NCI-H1092 (cell line): ENCODE measurements at regions not wholly inside any gene's neighbourhood (a gene's known extent, or its start where the extent isn't known, plus 50 kb on each side); places are given as distances from the start of the nearest gene placed in this dataset.

ENCODE experiments used
- DNase-seq: peaks from one replicate; lab custom pipeline; 2025; lab: John Stamatoyannopoulos, UW

DNA sequence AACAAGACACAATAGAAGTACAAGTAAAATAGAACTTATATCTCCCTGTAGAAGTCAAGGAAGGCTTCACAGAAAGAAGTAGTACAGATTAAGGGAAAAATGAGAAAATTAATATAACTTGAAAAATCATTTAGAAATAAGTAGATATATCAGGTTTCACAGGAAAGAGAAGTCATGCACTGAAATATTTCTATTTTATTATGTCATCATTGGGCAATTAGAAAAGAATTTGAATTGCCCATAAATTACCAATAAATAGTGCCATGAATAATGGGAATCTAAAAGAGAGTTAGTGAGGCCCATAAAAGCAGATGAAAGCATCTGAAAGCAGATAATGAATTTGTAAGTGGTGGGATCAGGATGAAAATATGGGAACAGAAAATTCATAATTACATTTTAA lies 1597.8 kb downstream of the PLA2G4A start:
- DNase-seq: no peak

DNA sequence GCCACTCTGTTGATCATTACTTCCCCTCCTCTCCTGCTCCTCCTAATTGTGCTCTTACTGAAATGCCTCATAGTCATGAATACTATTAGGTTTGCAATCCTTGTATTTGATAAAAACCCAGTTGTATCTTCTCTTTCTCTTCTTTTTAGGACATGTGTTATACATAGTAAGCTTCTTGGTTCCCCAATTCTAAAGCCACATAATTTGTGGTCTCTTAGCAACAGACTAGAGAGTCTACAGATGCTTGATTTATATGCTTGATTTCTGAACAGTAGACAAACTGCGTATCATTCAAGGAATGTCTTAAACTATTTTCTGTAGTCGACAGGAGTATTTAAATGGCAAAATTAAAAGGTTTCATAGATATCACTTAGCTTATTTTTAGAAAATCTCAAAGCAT lies 1598.9 kb downstream of the PLA2G4A start:
- no peak for DNase-seq

DNA sequence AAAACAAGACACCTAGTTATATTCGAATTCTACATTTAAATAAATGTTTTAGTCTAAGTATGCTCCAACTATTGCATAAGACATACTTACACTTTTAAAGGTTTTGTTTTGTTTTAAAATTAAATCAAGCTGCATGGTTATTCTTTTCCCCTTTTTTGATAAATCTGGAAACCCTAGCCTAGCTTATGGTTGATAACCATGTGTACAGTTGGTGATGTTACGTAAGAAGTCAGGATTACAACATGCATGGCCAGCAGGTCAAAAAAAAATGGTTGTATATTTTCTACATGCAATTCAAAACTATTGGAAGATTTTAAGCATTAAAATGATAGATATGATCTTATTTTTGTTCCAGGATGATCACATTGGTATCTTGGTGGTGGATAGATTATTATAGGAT lies 1600.6 kb downstream of the PLA2G4A start:
- DNase-seq: no peak

DNA sequence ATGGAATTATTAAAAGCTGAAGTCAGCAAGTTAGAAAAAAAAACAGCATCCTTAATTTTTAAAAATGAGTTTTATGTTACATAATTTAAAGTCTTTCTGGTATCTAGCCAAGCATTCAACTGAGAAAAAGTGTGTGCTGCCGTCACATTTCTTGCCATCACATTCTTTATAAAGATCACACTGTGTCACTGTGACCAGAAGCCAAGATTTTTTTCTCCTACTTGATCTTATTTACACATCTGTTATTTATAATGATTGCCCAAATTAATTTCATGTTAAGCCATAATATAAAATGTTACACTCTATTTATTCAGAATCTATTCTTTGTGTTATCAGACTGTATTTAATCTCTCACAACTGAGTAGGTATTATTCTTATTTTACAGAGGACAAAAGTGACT lies 1603.7 kb downstream of the PLA2G4A start:
- no peak for DNase-seq

DNA sequence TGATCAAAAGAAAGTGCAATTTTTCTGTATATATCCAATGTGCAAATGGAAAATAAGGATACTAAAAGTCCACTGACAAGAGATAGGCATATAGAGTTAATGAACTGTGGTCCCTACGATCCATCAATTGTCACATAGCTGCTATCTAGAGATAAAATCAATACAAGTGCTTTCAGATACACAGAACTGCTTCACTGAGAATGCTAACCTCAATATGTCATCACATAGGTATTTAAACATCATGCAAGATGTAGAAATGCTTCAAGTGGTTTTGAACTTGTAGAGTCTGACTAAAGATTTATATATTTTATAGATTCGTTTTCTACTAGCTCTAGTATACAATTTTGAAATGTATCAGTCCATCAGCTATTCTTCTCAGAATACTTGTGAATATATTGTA lies 1604.7 kb downstream of the PLA2G4A start:
- DNase-seq: no peak

DNA sequence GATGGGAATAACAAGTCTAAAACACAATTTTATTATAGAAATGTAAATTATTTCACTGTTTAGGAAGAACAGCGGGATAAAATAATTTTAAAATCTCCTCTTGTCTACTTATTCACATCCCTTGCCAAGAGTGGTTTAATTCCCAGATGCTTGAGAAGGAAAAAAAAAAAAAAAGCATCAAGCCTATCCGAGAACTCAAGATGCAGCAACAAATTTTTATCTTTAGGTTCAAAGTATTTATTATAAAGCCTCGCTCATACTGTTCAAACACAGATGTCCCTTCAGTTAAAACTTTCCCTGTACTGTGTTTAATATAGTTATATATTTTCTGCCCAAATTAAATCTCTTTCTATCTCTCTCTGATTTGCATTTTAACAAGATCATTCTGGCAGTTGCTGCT lies 1615.8 kb downstream of the PLA2G4A start:
- no peak for DNase-seq

DNA sequence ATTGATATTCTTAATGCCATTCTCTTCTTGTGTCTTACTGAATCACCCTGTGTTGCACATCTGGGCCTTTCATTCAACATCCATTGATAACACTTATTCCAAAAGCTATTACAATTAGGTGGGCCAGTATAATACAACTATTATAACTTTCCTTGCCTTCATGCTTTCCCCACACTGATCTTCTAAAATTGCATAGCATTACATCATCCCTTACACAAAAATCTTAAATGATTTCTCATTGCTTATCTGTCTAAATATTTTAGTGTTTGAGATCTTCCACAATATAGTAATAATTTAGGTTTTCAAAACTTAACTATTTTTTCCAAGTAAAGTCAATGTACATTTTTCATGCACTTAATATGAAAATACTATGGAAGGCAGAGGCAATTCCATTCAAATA lies 1634.1 kb downstream of the PLA2G4A start:
- no peak for DNase-seq

DNA sequence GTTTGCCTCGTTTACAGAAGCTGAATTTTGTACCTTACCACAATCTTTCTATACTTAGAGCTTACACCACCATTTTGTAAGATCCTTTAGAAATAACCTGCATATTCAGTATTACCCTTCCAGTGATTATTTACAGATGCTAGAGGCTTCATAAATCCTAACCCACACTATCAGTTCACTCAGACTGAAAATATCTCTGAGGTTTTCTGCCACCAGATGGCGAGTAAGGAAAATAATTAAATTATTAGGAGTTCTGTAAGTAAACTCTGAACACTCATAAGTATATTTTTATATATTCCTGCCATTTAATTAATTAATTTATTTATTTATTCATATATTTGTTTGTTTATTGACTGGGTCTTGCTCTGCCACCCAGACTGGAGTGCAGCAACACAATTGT lies 1635.2 kb downstream of the PLA2G4A start:
- DNase-seq: no peak

DNA sequence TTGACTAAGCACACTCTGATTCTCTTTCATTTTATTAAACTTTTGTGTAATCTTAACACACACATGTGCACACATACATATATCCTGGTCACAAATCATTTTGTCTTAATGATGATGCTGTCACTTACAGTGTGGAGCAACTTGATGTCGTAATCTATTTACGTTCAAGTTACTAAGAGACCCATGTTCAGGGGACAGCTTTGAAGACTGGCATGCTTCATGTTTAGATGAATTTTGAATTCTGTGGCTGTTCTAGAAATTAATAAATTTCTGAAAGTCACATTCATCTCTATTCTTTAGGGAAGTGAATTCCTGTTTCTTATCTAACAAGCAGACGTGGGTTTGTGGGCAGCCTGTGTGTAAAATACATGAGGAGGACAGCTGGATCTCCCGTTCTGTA lies 1637.8 kb downstream of the PLA2G4A start:
- no peak for DNase-seq

DNA sequence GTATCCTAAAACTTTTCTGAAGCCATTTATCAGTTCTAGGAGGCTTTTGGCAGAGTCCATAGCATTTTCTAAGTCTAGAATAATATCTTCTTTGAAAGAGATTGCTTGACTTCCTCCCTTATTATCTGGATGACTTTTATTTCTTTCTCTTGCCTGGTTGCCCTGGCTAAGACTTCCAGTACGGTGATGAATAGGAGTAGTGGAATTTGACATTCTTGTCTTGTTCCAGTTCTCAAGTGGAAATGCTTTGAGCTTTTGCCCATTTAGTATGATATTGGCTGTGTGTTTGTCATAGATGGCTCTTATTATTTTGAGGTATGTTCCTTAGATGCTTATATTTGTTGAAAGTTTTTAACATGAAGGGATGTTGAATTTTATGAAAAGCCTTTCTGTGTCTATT lies 1647.9 kb downstream of the PLA2G4A start:
- DNase-seq: no peak

DNA sequence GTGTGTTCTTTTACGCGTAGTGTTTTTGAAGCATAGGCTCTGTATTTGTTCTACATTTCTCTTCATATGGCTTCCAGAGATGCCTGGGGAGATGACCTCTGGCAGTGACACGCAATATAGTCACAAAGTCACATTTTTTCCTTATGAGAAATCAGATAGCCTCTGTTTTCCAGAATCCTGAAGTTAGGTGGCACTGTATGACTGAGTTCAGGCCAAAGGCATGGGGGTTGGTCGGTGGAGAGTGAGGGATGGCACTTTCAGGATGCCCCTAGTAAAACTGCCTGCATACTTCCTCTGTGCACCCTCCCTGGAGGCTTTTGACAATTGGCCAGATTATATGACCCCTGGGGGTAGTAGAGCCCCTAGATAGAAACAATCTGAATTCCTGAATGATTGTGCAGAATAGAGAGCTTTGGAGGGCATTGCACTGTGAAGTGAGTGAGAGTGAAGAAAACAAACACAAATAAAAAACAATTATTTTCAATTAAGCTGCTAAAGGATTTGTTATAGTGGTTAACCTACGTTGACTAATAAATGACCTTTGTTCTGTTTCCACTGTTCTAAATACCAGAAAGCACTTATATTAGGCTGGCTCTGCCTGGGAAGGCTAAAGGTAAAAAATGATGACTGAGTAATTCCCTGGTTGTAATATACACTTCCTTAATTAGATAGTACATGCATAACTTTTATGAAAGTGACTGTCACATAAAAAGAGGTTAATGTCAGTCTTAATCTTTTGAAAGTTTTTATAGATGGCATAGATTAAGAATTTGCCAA lies 1660.8 kb downstream of the PLA2G4A start:
- DNase-seq: no peak

DNA sequence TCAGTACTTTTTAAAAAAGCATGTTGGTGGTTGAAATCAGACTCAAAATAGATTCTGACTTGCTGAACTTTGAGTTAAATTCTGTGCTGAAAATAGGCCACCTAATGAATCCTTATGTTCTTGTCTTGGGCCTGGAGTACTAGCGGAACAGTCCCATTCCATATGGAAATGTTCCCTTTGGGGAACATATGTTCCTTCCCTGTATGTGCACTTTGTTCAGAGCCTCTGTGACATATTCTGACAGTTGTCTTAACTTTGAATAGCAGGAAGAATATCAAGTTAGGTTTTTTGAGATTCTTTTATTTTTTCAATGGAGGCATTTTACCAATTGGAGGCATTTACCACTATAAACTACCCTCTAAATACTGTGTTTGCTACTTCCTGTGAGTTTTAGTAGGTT lies 1667.8 kb downstream of the PLA2G4A start:
- DNase-seq: no peak

DNA sequence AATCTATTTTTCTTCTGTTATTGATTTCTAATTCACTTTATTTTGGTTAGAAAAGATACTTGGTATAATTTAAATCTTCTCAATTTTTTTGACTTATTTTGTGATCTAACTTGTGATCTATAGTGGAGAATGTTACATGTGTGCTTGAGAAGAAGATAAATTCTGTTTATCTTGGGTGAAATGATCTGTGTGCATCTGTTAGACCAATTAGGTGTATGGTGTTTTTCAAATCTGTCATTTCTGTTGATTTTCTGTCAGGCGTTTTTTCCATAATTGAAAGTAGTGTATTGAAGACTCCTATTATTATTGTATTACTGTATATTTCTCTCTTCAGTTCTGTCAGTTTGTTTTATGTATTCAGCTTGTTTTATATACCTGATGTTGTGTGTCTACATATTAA lies 1668.3 kb downstream of the PLA2G4A start:
- no peak for DNase-seq

GRCh38 chr1:188499690-188500089 lies 1670.9 kb downstream of the PLA2G4A start:
- no peak for DNase-seq

DNA sequence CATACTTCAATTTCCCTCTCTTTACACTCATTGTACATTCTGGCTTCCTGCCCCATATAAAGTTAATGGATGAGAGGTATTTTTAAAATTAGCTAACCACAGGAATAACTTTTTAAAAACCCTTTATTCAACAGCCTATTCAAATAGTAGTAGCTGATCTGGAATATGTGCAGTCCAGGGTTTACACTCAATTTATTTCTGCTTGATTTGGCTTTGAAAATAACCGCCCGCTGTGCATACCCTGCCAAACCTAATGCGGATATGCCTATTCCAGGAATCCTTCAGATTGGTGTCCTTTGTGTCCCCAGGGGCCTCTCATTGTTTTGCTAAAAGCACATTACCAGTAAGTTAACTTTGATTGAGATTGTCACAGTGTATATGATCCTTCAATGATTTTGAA lies 1686.2 kb downstream of the PLA2G4A start:
- no peak for DNase-seq

DNA sequence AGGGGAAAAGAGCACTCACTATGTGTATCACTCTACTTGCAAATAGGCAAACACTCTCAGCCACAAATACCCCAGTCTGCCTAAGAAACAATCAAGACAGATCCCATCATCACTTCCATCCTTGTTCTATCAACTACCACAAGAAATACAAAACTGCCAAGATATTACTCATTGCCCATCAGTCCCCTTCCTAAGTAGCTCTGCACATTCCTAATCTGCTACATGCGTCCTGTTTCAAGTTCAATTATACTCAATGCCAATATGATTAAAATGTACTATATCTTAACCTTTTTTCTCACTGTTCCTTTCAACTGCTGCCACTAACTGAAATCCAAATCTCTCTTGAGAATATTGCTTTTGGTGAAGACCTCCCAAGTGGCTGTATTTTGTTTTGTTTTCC lies 1688.4 kb downstream of the PLA2G4A start:
- DNase-seq: no peak

DNA sequence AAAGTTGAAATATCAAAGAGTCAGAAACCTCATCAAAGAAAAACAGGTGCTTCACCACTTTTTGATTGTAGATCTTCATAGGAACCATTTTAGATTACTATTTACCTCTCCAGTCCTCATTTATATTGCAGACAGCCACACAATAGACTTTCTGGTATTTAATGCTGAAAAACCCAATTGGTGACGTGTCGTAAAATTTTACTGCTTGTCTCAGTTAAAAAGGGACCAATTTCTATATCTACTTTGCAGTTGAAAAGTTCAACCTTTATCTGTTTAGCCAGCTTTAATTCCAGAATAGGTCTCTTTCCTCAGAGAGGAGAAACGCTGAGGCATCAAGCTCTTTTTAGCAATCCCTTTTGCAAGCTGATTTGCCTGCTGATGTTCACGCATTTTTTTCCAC lies 1722.4 kb downstream of the PLA2G4A start:
- DNase-seq: no peak

DNA sequence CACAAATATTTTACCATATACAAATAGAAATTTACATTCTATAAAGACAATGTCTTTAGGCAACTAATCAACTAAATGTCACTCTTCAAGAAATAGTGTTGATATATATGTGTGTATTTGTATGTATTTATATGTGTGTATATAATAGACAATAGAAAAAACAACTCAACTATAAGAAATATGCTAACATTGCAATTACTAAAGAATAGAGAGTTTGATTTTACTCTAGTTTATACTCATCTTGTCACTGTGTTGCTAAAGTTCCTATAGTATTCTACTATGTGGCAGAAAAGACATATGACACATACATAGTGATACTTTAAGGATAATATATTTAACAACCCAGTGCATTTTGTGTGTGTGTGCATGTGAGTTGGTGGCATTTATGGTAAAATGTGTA lies 1728.3 kb downstream of the PLA2G4A start:
- DNase-seq: no peak

GRCh38 chr1:188582911-188583532 lies 1754.3 kb downstream of the PLA2G4A start:
- no peak for DNase-seq

GRCh38 chr1:188584119-188584518 lies 1755.4 kb downstream of the PLA2G4A start:
- DNase-seq: no peak

GRCh38 chr1:188590641-188591040 lies 1761.9 kb downstream of the PLA2G4A start:
- DNase-seq: no peak

DNA sequence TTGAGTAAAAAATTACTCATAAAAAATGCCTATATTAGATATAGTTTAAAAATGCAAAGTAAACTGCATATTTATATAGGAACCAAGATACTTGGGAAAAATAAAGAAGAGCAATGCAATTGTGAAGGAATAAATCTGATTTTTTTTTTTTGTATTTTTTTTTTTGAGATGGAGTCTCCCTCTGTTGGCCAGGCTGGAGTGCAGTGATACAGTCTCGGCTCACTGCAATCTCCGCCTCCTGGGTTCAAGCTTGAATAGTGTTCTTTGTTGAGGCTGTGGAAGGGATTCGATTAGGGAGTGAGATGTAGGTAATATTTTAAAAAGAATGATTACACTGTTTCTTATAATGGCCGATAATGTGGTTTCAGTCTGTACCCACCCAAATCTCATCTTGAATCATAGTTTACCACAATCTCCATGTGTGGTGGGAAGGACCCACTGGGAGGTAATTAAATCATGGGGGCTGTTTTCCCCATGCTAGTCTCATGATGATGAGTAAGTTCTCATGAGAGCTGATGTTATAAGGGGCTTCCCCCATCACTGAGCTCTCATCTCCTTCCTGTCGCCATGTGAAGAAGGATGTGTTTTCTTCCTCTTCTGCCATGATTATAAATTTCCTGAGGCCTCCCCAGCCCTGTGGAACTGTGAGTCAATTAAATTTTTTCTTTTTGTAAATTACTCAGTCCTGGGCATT lies 1765.9 kb downstream of the PLA2G4A start:
- DNase-seq: no peak

- DNase-seq: no peak
Measured at GRCh38 chr1:188599313-188599712, 1770.6 kb downstream of the PLA2G4A start.
